HG03196 (cell line): ENCODE measurements at regions not wholly inside any gene's neighbourhood (a gene's known extent, or its start where the extent isn't known, plus 50 kb on each side); places are given as distances from the start of the nearest gene placed in this dataset.

Experiments used
- ATAC-seq: cut with Tn5 transposase; IDR thresholded peaks from one replicate; pipeline ENCODE4 v1.9.1; 2021; ENCODE audit not compliant: unreplicated experiment

DNA sequence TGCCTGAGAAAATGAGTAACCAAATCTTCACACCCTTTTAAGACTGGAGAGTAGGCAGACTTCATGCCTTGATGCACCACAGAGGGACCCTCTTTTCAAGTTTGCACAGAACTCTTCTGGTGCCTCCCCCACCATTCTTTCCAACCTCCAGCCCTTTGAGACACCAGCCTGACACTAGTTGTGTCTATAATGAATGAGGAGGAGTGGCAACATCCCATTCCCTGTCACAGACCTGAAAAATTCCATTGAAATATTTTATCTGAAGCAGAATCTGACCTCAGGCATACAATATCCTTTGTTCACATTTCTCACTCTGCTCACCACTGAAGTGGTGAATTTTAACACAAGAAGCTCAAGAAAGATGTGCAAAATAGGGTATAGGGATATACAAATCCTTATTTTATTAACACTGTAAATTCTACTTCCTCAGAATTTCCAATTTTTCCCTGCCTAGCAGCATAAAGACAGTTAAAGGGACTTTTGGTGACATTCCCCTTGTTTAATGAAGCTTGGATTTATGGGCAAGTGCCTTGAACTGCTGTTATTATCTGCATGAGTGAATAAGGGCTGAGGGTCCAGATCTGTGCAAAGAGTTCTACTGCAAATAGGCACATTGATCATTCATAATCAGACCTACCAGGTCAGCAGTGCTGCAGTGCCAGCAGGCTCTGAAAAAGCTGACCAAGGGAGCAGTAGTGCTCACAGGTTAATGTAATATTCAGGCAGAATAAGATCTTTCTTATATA lies 149.9 kb upstream of the PAQR3 start:
- no peak for ATAC-seq

DNA sequence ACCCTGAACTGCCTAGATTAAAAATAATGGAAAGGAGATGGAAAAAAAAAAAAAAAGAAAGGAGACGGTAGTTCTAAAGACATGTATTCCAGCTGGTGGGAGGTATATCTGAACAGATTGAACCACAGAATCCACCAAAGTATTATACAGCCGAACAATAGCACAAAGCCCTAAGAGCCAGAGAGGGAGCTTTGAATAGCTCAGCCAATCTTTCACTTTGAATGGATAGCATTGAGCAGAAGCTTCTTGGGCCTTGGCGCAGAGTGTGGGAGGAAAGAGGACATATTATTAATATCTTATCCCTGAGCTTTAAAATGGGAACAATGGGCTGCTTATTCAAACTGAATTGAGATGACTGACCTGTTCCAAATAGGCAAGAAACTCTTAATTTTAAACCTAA lies 147.8 kb upstream of the PAQR3 start:
- ATAC-seq, result no peak

DNA sequence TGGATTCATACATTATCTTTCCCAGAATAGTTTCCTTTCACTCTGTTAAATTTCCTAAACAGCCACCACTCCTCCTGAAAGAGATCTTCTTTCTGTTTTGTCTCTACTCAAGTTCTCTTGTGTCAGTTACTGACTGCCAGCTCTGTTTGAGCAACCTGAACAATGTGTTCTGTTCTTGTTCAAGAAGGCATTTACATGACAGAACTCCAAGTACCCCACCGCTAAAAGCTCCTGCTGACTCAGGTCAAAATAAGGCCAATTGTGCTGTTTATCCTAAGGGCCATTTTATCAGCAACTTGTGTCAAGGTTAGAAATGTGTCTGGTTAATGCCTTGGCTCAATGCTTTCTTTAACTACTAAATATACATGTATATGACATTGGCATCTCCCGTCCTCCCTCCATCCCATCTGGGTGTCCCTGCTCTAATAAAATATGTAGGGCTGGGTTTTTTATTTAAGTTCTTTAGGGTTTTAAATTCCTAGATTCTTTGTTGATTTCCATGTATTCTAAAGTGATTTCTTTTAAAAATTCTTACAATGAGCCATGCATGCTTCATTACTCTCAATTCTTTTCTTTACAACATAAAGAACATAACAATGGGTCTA lies 144.3 kb upstream of the PAQR3 start:
- ATAC-seq, result no peak

- no peak for ATAC-seq
Measured at GRCh38 chr4:79082997-79083396, 143.8 kb upstream of the PAQR3 start.

GRCh38 chr4:79081973-79082372 lies 142.7 kb upstream of the PAQR3 start:
- ATAC-seq, result no peak

GRCh38 chr4:79078339-79078738 lies 139.1 kb upstream of the PAQR3 start:
- ATAC-seq, result no peak

DNA sequence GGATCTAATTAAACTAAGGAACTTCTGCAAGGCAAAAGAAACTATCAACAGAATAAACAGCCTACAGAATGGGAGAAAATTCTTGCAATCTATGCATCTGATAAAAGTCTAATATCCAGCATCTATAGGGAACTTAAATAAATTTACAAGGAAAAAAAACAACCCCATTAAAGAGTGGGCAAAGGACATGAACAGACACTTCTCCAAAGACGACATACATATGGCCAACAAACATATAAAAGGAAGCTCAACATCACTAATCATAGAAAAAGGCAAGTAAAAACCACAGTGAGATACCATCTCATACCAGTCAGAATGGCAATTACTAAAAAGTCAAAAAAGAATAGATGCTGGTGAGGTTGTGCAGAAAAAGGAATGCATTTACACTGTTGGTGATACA lies 134.8 kb upstream of the PAQR3 start:
- ATAC-seq, result no peak

- no peak for ATAC-seq
Measured at GRCh38 chr4:79073471-79073870, 134.2 kb upstream of the PAQR3 start.

GRCh38 chr4:79065262-79065661 lies 126.0 kb upstream of the PAQR3 start:
- ATAC-seq, result no peak

DNA sequence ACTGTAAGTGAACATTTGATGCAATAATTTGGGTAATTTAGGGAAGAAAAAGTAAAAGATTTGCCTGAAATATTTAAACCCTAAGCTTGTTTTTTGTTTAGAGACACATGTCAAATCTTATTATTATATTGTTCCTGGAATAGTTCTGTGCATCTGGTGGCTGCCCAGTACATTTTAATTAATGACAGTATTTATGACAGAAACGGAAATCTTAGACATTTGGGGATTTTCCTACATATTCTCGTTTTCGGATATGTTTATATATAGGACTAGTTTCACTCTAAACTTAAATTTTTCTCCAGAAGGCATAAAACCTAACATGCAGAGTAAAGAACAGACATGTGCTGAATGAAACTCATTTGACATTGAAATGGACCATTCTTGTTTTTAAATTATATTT lies 125.6 kb upstream of the PAQR3 start:
- ATAC-seq, result no peak

DNA sequence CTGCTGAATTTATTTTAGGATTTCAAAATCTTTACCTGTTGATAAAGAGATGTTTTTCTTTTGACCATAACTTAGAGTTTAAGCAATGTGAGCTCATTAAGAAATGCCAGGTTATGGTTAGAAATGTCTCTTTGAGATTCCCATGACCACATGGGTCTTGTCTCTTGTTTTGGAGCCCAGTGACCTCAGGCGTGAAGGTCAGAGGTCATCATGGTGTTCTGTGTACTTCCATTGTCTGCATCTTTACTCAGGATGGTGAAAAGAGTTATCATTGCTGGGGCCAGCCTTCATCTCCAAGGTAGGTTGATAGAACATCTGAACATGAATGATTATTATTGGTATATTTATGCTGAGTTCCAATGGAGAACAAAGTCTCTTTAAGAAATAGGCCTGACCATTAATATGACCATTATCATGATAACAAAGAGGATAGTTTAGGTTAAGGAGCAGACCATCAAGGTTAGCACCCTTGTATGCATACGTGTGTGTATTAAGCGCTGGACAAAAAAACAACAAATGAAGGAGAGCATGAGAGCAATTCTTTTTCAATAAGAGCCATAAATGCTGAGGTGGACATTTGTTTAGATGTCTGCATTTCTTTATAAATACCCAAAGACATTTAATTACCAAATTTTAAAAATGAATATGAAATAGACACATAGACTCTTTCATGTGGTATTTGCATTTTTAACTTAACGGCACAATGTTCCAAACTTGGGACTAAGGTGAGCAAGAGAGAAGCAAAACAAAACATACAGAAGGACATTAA lies 120.6 kb upstream of the PAQR3 start:
- ATAC-seq, result no peak

GRCh38 chr4:79057772-79058171 lies 118.5 kb upstream of the PAQR3 start:
- ATAC-seq, result no peak

DNA sequence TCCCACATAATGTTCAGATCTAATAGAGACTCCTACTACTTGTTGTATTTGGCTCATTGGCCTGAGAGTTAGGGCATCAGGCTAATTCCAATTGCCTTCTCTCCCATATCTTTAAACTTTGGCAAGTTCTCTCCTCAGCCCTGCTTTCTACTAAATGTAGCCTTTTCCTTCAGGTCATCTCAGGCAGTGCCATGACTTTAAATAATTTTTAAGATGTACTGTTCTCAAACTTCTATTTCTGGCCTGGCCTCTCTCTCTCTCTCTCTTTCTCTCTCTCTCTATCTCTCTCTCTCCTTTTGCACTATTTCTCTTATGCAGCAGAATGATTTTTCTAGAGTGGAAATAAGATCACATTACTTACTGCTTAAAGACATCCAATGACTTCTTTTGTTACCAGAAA lies 114.5 kb upstream of the PAQR3 start:
- ATAC-seq, result no peak

DNA sequence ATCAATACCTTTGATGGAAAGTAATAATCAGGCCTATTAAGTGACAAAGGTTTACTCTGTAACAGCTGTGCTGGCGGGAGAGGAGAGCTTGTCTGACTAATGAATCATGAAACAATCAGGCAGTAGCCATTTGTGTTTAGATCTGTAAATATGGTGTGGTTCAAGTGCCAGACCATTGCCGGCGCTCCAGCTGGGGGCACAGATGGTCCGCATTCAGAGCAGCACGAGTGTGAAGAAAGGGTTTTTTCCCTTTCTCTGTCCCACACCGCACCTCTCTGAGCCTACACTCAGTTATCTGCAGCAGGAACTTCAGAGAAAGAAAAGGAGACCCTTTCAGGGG lies 111.3 kb upstream of the PAQR3 start:
- ATAC-seq, result no peak

- ATAC-seq, result no peak
Measured at GRCh38 chr4:79049840-79050540, 110.8 kb upstream of the PAQR3 start.

DNA sequence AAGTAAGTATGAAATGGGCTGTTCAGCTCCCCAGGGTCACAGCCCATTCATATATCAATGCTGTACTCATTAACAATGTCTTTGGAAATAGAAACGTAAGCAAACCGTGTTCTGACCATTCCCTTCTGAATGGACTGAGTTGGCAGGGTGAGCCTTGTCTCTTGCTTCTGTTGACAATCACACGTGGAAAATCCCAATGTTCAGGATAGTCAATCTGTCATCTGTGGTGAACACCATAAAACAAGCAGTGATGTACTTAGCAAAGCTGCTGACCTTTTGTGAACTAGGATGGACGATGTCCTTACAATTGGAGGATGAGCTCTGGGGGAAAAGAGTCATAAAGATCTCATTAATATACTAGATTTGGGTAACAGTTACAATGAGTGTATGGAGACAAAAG lies 109.6 kb upstream of the PAQR3 start:
- no peak for ATAC-seq

DNA sequence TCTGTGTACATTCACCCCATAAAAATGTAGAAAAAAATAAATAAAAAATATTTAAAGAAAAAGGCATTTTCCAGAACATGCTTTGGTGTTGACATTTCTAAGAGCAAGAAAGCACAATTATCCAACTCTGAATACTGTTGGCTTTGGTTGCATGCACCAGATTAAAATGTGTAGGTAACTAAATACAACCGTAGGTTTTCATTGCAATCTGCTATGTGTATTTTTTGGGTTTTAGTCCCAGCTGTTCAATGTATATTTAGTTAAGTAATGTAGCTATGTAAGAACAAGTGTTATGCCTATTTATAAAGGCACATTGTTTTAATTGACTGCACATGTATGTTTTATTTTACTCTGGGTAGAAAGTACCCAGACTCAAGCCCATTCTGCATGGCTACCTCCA lies 108.1 kb upstream of the PAQR3 start:
- no peak for ATAC-seq

- ATAC-seq, result no peak
Measured at GRCh38 chr4:79046016-79046592, 106.9 kb upstream of the PAQR3 start.

GRCh38 chr4:79044141-79044659 lies 105.0 kb upstream of the PAQR3 start:
- no peak for ATAC-seq

DNA sequence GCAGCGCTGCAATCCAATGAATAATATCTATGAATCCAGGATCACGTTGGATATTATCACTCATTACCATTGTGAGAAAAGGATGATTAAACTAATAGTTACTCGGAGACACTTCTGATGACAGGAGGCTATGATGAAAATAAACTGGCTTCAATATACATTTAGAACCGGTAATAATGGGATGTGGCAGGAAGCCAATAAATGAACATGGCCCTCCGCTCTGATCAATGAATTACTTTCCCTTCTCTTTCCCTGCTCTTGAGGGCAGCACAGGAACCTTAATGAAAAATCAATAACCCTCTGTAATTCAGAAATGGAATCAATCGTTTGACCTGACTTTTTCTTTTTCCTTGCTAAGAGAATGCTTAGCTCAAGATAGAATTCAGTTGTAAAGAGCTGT lies 103.9 kb upstream of the PAQR3 start:
- no peak for ATAC-seq

DNA sequence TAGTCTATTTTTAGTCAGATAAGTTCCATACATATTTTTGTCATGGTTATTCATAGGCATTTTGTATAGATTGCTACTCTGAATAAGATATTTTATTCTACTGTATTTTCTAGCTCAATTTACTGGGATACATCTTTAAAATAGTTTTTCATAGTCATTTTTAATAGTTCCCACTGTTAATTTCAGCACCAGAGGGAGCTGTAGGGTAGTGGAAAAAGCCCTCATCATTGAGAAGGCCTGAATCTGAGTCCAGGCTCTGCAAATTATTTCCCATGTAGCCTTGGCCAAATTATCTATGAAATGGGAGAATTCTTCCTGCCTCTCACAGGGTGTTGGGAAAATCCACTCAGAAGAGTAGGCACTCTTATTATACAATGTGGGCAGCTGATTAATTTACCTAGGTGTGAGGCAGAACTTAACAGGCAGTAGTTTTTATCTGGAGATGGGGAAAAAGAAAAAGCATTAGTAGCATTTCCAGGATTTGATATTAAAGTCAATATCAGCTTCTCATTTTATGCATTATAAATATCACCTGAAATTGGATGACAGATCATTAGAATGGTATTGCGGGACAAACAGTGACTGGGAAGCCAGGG lies 102.9 kb upstream of the PAQR3 start:
- ATAC-seq, result no peak
